ENCODE measurements at regions not wholly inside any gene's neighbourhood (a gene's known extent, or its start where the extent isn't known, plus 50 kb on each side); places are given as distances from the start of the nearest gene placed in this dataset.
"Not testable (repeated sequence)": the region's sequence is repeated elsewhere in the genome, so short reads cannot be mapped to it uniquely, and the experiment has no call there.

DNA sequence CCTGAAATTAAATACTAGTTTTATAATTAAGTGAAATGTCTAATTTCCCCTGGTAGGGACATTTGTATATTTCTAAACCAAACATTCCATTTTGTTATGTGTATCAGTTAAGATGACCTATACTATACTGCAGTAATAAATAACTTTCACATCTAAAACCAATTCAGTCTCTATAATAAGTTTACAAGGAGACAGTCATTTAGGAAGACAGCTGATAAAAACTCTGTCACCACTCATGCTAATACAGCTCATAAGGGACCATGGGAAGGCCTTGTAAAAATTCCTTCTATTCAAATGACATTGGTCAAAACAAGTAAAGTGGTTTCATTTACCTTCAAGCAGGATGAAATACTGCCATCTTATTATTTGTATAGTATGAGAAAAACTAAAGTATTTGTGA lies 128.4 kb upstream of the C1QTNF3 start:
- not testable (repeated sequence) for TF ChIP-seq SUZ12 (IDR thresholded peaks at IDR 0.05; ENCODE audit: extremely low read depth, insufficient read depth, insufficient read length); ZNF274 (IDR thresholded peaks at IDR 0.05; ENCODE audit: low read depth, low read length); YY1 (IDR thresholded peaks at IDR 0.05; ENCODE audit: insufficient read depth, insufficient read length)

Measured in NT2/D1 (cell line).